Fibroblast of skin of abdomen (primary cell): ENCODE measurements at regions not wholly inside any gene's neighbourhood (a gene's known extent, or its start where the extent isn't known, plus 50 kb on each side); places are given as distances from the start of the nearest gene placed in this dataset.

ENCODE experiments used
- DNase-seq: peaks from one replicate; pipeline ENCODE4 v3.0.0-alpha.2; 2013

DNA sequence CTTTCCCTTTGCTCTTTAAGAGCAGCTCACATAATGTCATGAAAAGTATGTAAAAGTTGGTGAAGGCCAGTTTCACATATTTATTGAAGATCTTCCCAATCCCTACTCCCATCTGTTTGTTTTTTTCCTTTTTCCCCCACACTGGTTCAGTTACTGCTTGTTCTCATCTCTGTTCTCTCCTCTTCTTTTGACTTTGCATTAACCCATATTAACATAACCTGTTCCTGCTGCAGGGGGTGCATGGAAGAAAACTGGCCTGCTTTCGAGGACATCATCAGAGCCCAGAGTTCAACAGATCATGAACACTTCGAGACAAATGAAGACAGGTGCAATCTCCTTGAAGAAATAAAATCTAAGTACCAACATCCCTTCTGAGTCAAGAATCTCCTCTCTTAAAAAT lies 93.3 kb upstream of the FAM3C start:
- DNase-seq, result no peak

DNA sequence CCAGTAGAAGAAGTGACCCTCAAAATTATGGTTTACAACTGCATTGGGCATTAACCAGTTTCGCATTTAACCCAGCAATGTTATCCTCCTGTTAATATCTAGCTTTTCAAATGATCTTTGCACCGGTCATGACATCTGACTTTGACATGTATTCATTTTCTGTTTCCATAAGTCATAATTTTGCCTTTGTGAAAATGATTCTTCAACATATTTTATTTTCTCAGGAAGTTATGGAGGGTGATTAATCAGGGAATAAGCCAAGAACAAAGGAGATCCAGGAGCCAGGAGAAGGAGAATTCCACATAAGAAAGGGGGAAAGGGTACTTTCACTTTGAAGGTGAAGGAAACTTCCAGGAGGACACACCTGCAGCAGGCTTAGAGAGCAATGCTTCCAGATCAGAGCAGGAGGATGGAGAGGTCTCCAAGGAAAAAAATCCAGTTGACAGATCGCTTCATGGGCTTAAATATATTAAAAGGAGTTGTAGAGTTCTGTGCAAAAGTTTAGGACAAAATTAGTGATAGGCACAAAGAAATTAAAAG lies 92.1 kb upstream of the FAM3C start:
- DNase-seq, result no peak

DNA sequence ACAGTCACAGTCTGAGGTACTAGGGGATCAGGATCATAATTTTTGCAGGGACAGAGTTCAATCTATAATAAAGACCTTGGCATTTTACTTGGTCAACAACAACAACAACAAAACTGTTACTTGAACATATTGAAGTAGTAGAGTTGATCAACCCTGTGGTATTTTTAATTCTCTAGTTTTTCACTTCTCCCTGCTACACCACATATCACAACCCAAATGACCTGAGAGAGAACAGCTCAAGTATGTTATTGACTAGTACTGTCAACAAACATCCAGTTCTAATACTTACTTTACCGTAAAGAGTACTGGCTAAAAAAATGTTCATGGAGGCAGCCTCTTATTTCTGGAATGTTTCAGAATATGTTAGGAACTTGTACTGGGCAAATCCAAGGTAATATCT lies 90.5 kb upstream of the FAM3C start:
- no peak for DNase-seq

DNA sequence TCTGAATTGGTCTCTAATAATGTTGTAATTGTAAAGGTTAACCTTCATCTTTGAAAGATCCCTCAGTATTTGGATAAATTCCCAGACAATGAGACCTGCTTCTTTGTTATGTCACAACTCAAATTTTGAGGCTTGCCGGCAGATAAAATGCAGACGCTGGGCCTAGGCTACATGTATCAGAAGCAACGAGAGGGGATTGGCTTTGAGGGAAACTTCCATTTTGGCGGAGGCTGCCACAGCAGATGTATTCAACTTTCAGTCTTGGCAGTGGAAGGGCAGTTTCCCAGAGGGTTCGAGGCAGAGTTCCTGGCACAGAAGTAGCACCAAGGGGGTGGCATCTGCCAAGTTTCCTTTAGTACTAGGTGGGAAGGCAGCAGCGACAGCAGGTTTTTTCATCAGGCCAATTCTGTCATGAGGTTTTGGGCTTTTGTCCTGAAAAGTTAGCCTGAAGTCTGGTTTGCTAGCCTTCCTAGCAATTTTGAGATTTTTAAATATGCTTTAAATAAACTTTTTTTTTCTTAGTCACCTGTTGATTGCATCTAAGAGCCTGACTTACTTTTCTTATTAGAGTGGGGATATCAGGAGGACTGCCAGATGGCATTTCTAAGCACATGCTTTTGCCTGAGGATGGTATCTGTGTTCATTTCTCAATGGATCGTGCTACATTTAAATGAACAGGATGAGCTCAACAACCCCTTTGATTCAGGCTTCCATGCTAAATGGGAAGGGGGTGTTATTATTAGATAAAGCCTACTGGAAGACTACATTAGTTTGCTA lies 89.5 kb upstream of the FAM3C start:
- peak; percentile 37 for DNase-seq

GRCh38 chr7:121484089-121484763 lies 88.1 kb upstream of the FAM3C start:
- no peak for DNase-seq

- DNase-seq, result no peak
Observed at GRCh38 chr7:121480566-121481335, 84.6 kb upstream of the FAM3C start.

DNA sequence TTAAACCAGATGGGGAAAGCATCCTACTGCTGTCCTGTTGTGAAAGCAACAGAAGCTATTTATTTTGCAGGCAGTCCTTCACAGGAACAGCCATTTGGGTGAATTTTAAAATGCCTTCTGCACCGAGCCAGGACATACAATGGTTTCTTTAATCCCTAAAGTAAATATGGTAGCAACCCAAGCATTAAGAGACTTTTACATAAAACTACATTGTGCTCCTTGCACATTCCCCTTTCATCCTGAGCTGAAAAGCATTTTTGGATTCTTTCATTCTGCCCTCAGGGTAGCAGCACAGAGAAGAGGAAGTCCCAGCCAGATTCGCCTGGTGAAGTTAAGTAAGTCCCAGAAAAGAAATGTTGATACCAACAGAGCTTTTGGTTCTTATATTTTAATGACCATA lies 84.0 kb upstream of the FAM3C start:
- no peak for DNase-seq

DNA sequence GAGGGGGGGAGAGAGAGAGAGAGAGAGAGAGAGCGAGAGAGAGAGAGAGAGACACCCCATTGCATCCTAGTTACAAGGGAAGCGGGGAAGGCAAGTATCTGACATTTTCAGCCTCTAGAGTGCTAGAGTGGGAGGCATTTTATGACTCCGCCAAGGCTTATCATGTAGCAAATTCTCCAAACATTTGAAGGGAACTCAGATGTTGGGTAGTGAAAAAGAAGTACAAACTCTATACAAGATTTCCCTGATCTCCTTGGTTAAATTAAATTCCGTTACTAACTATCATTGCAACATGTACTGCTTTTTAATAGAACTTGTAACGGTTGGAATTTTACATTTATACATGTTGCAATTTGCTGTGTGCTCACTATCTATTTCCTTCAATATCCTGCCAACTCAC lies 83.4 kb upstream of the FAM3C start:
- no peak for DNase-seq

DNA sequence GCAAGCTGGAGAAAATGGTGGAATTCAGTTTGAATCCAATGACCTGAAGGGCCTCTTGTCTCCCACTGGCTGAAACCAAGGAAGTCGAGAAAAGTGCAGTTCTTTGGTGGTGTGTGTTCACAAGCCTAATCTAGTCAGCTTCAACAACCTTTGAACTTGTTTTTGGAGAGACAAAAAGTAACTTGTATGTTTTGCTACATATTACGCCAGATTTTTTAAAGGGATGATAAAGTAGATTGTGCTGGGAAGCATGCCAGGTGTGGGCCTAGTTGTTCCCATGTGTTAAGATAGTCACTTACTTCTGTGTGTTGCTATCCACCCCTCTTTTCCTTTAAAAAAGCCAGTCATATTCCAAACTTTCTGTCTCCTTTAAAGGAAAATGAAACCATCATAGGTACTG lies 79.7 kb upstream of the FAM3C start:
- no peak for DNase-seq

DNA sequence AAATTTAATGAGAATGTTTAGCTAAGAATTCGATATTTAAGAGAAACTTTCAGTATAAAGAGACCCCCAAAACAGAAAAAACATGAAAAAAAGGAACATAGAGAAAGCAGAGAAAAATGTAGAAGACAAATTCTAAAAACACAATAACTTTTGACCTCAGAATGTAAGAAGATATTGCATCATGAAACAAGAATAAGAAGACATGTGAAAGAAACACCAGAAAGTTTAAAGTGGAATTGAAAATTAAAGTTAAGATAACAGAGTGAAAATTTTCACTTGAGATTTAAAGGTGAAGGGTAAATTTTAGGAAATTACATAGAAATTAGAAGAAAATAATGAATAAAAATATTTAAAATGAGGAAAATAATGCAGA lies 78.2 kb upstream of the FAM3C start:
- DNase-seq, result no peak

DNA sequence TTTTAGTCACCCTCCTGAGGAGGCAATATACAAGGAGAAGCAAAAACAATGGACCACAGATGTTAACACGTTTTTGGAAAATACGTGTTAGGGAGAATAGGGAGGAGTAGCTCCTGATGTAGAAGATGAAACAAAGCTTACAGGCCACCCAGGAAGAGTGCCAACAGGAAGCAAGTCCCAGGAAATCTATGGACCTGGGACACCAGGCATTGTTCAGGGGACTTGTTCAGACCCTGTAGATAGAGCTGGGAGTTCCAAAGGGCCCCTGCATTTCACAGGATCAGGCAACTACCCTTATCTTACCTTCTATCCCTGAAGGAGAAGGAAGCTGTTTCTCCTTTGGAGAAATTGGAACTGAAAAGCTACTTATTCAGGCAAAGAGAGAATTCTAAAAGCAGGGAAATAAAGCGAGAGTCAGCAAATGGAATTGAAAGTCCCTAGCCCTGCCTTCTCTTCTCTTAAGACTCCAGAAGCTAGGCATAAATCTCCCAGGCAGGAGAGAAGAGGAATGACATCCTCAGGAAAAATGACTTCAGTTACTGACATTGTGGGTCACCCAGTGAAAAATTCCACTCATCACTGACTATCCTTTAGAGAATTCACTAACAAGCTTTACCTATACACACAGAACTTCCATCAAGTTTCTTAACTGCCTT lies 77.7 kb upstream of the FAM3C start:
- no peak for DNase-seq

DNA sequence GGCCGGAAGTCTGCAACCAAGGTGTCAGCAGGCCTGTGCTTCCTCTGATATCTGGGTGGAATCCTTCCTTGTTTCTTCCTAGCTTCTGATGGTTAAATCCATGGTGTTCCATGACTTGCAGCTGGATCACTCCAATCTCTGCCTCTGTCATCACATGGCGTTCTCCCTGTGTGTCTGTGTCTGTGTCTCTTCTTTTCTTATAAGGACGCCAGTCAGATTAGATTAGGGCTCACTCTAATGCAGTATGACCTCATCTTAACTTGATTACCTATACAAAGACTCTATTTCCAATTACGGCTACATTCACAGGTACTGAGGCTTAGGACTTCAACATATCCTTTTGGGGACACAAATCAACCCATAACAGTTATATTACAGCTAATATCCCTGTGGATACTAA lies 70.3 kb upstream of the FAM3C start:
- DNase-seq, result no peak

- no peak for DNase-seq
Observed at GRCh38 chr7:121459148-121459547, 63.0 kb upstream of the FAM3C start.

DNA sequence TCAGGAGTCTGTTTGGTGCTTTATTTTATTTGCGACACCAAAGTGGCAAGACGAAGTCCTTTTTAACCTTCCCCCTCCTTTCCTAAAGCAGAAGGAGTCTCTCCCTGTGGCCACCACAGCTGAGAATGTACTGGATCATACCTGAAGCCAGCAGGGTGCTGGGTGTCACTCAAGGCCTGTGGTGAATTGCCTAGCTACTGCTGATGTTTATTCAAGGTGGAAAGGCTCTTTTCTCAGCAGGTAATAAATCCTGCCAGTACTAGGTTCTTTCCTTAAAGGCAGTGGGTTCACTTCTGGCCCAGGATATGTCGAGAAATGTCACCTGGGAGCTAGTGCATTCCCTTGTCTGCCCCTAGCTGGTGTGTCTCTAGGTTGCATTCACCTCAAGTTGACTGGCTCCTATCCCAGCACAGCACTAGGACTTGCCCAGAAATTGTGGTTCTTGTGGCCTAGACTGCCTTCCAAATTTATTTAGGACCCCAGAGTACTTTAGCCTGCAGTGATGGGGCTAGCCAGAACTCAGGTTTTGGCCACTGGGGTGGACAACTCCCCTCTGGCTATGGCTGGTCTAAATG lies 60.8 kb upstream of the FAM3C start:
- no peak for DNase-seq

- no peak for DNase-seq
Observed at GRCh38 chr7:121456015-121456414, 59.9 kb upstream of the FAM3C start.

GRCh38 chr7:121452389-121452788 lies 56.3 kb upstream of the FAM3C start:
- no peak for DNase-seq

DNA sequence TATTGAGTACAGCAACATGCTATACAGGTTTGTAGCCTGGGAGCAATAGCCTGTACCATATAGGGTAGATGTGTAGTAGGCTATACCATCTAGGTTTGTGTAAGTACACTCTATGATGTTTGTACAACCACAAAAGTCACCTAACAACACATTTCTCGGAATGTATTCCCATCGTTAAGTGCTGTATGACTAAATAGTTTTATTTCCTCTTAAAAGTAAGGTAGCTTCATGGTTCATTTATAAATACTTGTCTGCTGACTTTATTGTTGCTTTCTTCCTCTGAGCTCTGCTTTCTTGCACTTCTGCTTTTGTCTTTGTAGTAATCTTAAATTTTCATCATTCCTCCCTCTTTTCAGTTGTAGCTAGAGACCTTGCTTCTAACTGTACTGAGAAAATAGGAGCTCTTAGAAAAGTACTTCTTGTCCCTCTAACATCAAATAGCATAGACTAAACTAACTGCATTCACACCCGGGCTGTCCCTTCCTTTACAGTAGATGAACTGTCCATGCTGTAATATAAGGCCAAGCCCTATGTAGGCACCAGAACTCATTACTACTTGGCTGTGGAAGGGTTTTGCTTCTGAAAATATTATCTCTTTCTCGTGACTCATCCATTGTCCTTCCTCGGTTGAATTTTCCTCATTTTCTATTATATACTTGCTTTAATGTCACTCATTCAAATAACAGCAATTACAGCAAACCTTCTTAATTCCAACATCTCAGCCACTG lies 55.4 kb upstream of the FAM3C start:
- DNase-seq, result no peak

- DNase-seq, result no peak
Observed at GRCh38 chr7:121450631-121451198, 54.6 kb upstream of the FAM3C start.

DNA sequence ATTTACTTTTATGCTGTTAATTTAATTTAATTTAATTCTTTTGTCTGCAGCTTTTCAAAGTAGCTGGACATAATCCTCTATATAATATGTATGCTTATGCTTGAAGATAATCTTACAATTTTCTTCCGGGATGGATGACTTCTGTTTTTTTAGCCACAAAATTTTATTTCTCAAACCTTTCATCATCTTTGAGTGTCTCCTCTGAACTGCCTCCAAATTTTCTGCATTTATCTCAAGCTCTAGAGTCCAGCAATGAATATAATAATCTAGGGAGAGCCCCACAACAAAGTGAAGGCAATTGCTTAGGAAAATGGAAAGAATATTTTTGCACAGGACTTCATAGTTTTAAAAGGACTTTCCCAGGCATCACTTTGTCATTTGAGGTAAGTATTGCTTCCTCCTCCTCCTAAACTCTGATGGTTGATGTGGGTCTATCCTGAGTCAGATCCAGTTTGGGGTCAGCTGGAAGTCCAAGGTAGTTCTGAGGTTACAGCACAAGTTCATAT lies 53.7 kb upstream of the FAM3C start:
- no peak for DNase-seq

- DNase-seq, result peak; percentile 19
Observed at GRCh38 chr7:121449329-121449728, 53.2 kb upstream of the FAM3C start.

DNA sequence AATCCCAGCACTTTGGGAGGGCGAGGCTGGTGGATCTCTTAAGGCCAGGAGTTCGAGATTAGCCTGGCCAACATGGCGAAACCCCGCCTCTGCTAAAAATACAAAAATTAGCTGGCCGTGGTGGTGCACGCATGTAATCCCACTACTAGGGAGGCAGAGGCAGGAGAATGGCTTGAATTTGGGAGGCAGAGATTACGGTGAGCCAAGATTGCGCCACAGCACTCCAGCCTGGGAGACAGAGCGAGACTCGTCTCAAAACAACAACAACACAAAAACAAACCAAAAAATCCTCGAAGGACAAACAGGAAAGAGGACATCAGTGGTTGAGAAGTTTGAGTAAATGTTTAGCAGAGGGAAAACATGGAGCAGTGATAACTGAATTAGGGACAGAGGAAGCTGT lies 52.3 kb upstream of the FAM3C start:
- DNase-seq, result no peak
